ENCODE measurements at regions not wholly inside any gene's neighbourhood (a gene's known extent, or its start where the extent isn't known, plus 50 kb on each side); places are given as distances from the start of the nearest gene placed in this dataset.

GRCh38 chr2:205937211-205937610 is 148.8 kb downstream of the INO80D start:
- no peak for TF ChIP-seq CTCF (IDR thresholded peaks at IDR 0.05)
- no peak for TF ChIP-seq POLR2A (IDR thresholded peaks at IDR 0.05)

All from lower leg skin (tissue), 3 donors.